GM19455 (cell line): ENCODE measurements at regions not wholly inside any gene's neighbourhood (a gene's known extent, or its start where the extent isn't known, plus 50 kb on each side); places are given as distances from the start of the nearest gene placed in this dataset.

ENCODE experiments used
- ATAC-seq: cut with Tn5 transposase; IDR thresholded peaks from one replicate; pipeline ENCODE4 v1.9.1; 2021; ENCODE audit not compliant: unreplicated experiment

- ATAC-seq, result no peak
Measured at GRCh38 chr2:12080360-12080759, 333.9 kb downstream of the LPIN1 start.

GRCh38 chr2:12081481-12082210, 335.2 kb downstream of the LPIN1 start:
- ATAC-seq, result no peak

- no peak for ATAC-seq
Measured at GRCh38 chr2:12083081-12083581, 336.7 kb downstream of the LPIN1 start.

- ATAC-seq, result no peak
Measured at GRCh38 chr2:12083713-12084419, 337.4 kb downstream of the LPIN1 start.

GRCh38 chr2:12087175-12087574, 340.7 kb downstream of the LPIN1 start:
- no peak for ATAC-seq

GRCh38 chr2:12087671-12088380, 341.4 kb downstream of the LPIN1 start:
- no peak for ATAC-seq

GRCh38 chr2:12089001-12089400, 342.6 kb downstream of the LPIN1 start:
- no peak for ATAC-seq

- ATAC-seq, result no peak
Measured at GRCh38 chr2:12089496-12089895, 343.1 kb downstream of the LPIN1 start.

- no peak for ATAC-seq
Measured at GRCh38 chr2:12090072-12090471, 343.6 kb downstream of the LPIN1 start.

GRCh38 chr2:12090590-12090989, 344.2 kb downstream of the LPIN1 start:
- no peak for ATAC-seq

GRCh38 chr2:12091201-12091806, 344.9 kb downstream of the LPIN1 start:
- ATAC-seq, result no peak

- no peak for ATAC-seq
Measured at GRCh38 chr2:12094134-12094533, 347.7 kb downstream of the LPIN1 start.

GRCh38 chr2:12096051-12096787, 349.8 kb downstream of the LPIN1 start:
- no peak for ATAC-seq

GRCh38 chr2:12096788-12097449, 350.5 kb downstream of the LPIN1 start:
- ATAC-seq, result no peak

- ATAC-seq, result no peak
Measured at GRCh38 chr2:12097859-12098258, 351.4 kb downstream of the LPIN1 start.

GRCh38 chr2:12099374-12099773, 352.9 kb downstream of the LPIN1 start:
- ATAC-seq, result no peak

- no peak for ATAC-seq
Measured at GRCh38 chr2:12102679-12103078, 356.2 kb downstream of the LPIN1 start.

- no peak for ATAC-seq
Measured at GRCh38 chr2:12105180-12105579, 358.7 kb downstream of the LPIN1 start.

- ATAC-seq, result peak; percentile 53
Measured at GRCh38 chr2:12106440-12107080, 360.1 kb downstream of the LPIN1 start.

GRCh38 chr2:12107321-12107720, 360.9 kb downstream of the LPIN1 start:
- no peak for ATAC-seq
